GM23338 (cell line): ENCODE measurements at regions not wholly inside any gene's neighbourhood (a gene's known extent, or its start where the extent isn't known, plus 50 kb on each side); places are given as distances from the start of the nearest gene placed in this dataset.

Experiments
- ATAC-seq: fragments of 200-7000 bp; cut with Tn5 transposase; 3 replicates; pipeline ENCODE4 v1.9.1; 2020
- DNase-seq: peaks from one replicate; pipeline ENCODE4 v3.0.0-alpha.2; 2015; ENCODE audit warnings: low spot score
- H2AFZ ChIP-seq: fragments of 200-600 bp; sonication (generic); 2 replicates; pipeline ENCODE4 v1.8.0; 2016; ENCODE audit warnings: antibody characterized with exemption, mild to moderate bottlenecking, moderate library complexity
- H3F3A ChIP-seq: fragments of 200-600 bp; sonication (generic); replicated peaks from 2 replicates; pipeline ENCODE4 v1.8.0; 2017; ENCODE audit warnings: antibody characterized with exemption, mixed run types, low read depth
- H3K27ac ChIP-seq: fragments of 200-600 bp; sonication (generic); 2 replicates; pipeline ENCODE4 v1.6.1; 2016; ENCODE audit warnings: low read depth
- H3K27me3 ChIP-seq: fragments of 200-600 bp; sonication (generic); 2 replicates; pipeline ENCODE4 v1.8.0; 2016; ENCODE audit warnings: mild to moderate bottlenecking, mixed run types, moderate library complexity; ENCODE audit not compliant: insufficient read depth
- H3K36me3 ChIP-seq: fragments of 200-600 bp; sonication (generic); 2 replicates; pipeline ENCODE4 v1.8.0; 2016; ENCODE audit warnings: mild to moderate bottlenecking; ENCODE audit not compliant: insufficient read depth
- H3K4me1 ChIP-seq: fragments of 200-600 bp; sonication (generic); 2 replicates; pipeline ENCODE4 v1.8.0; 2016; ENCODE audit warnings: mild to moderate bottlenecking, moderate library complexity; ENCODE audit not compliant: insufficient read depth
- H3K4me2 ChIP-seq: fragments of 200-600 bp; sonication (generic); 2 replicates; pipeline ENCODE4 v1.7.1; 2017; ENCODE audit warnings: mixed run types
- H3K4me3 ChIP-seq: fragments of 200-600 bp; sonication (generic); 2 replicates; pipeline ENCODE4 v1.6.1; 2016; ENCODE audit warnings: mixed run types
- H3K79me2 ChIP-seq: fragments of 200-600 bp; sonication (generic); replicated peaks from 2 replicates; pipeline ENCODE4 v1.8.0; 2017; ENCODE audit warnings: mild to moderate bottlenecking; ENCODE audit not compliant: insufficient read depth
- H3K9me2 ChIP-seq: fragments of 200-600 bp; sonication (generic); 2 replicates; pipeline ENCODE4 v1.8.0; 2017; ENCODE audit not compliant: insufficient read depth
- H4K20me1 ChIP-seq: fragments of 200-600 bp; sonication (generic); replicated peaks from 2 replicates; pipeline ENCODE4 v1.8.0; 2017; ENCODE audit warnings: mild to moderate bottlenecking; ENCODE audit not compliant: insufficient read depth
- H3K27ac Mint-ChIP-seq: 2 replicates; pipeline ENCODE4 v1.8.0; 2020; ENCODE audit warnings: inconsistent platforms, mild to moderate bottlenecking, moderate library complexity, mixed read lengths
- H3K27me3 Mint-ChIP-seq: 3 replicates; pipeline ENCODE4 v1.8.0; 2022; ENCODE audit warnings: low read depth, mild to moderate bottlenecking, moderate library complexity, mixed read lengths, inconsistent platforms; ENCODE audit not compliant: insufficient read depth, poor library complexity
- H3K36me3 Mint-ChIP-seq: 3 replicates; pipeline ENCODE4 v1.8.0; 2021; ENCODE audit warnings: low read depth, mild to moderate bottlenecking, inconsistent platforms, moderate library complexity, mixed read lengths
- H3K4me1 Mint-ChIP-seq: 3 replicates; pipeline ENCODE4 v1.8.0; 2020; ENCODE audit warnings: mild to moderate bottlenecking, inconsistent platforms, mixed read lengths
- H3K4me3 Mint-ChIP-seq: 3 replicates; pipeline ENCODE4 v1.8.0; 2021; ENCODE audit warnings: moderate library complexity, mild to moderate bottlenecking, inconsistent platforms, mixed read lengths
- H3K9me3 Mint-ChIP-seq: 3 replicates; pipeline ENCODE4 v1.8.0; 2020; ENCODE audit warnings: moderate library complexity, mild to moderate bottlenecking, inconsistent platforms, mixed read lengths
- CREB1 ChIP-seq: fragments of 250-450 bp; sonication (Bioruptor Pico); IDR thresholded peaks from 2 replicates; pipeline ENCODE4 v1.5.0; 2020; ENCODE audit warnings: low read depth, mild to moderate bottlenecking, moderate library complexity
- EZH2 ChIP-seq: fragments of 200-600 bp; sonication (generic); IDR thresholded peaks from one replicate; pipeline ENCODE4 v1.8.0; 2017; ENCODE audit warnings: antibody characterized with exemption, mild to moderate bottlenecking, low read depth; ENCODE audit not compliant: unreplicated experiment
- EZH2phosphoT487 ChIP-seq: fragments of 200-600 bp; sonication (generic); IDR thresholded peaks from one replicate; pipeline ENCODE4 v1.8.1; 2018; ENCODE audit warnings: antibody characterized with exemption; ENCODE audit not compliant: unreplicated experiment
- JUNB ChIP-seq: IDR thresholded peaks from one replicate; pipeline ENCODE4 v1.6.1; 2016; ENCODE audit warnings: antibody characterized with exemption; ENCODE audit not compliant: unreplicated experiment
- NANOG ChIP-seq: IDR thresholded peaks from 2 replicates; pipeline ENCODE4 v1.6.1; 2016; ENCODE audit warnings: antibody characterized with exemption, borderline replicate concordance
- POLR2AphosphoS5 ChIP-seq: IDR thresholded peaks from 2 replicates; pipeline ENCODE4 v1.6.1; 2016; ENCODE audit warnings: antibody characterized with exemption, low read depth
- STAT1 ChIP-seq: IDR thresholded peaks from one replicate; pipeline ENCODE4 v1.6.1; 2016; ENCODE audit warnings: antibody characterized with exemption; ENCODE audit not compliant: unreplicated experiment
- ZNF114 ChIP-seq: fragments of 250-450 bp; sonication (Bioruptor Pico); IDR thresholded peaks from 2 replicates; pipeline ENCODE4 v1.5.0; 2020; ENCODE audit warnings: mild to moderate bottlenecking, moderate library complexity
- ZNF331 ChIP-seq: fragments of 250-450 bp; sonication (Bioruptor Pico); IDR thresholded peaks from 2 replicates; pipeline ENCODE4 v1.5.0; 2020; ENCODE audit warnings: low read depth, mild to moderate bottlenecking, moderate library complexity
- TF ChIP-seq, protein P1 (sequence below): fragments of 250-450 bp; sonication (Bioruptor Pico); IDR thresholded peaks from 2 replicates; pipeline ENCODE4 v1.5.0; 2020; ENCODE audit warnings: mild to moderate bottlenecking, moderate library complexity
- TF ChIP-seq, protein P2 (sequence below): IDR thresholded peaks from 2 replicates; pipeline ENCODE4 v1.6.1; 2016; ENCODE audit warnings: antibody characterized with exemption
- TF ChIP-seq, protein P3 (sequence below): IDR thresholded peaks from one replicate; pipeline ENCODE4 v1.6.1; 2018; ENCODE audit warnings: antibody characterized with exemption; ENCODE audit not compliant: unreplicated experiment
- TF ChIP-seq, protein P4 (sequence below), 2 experiments: fragments of 200-600 bp in 1 of 2; sonication (generic) in 1 of 2; conservative IDR thresholded peaks; 2 replicates each; pipeline versions ENCODE4 v1.5.1 to v1.6.1; 2016 to 2017; ENCODE audit warnings: antibody characterized with exemption in 2 of 2, low read depth in 2 of 2, mild to moderate bottlenecking in 2 of 2, moderate library complexity in 1 of 2

DNA sequence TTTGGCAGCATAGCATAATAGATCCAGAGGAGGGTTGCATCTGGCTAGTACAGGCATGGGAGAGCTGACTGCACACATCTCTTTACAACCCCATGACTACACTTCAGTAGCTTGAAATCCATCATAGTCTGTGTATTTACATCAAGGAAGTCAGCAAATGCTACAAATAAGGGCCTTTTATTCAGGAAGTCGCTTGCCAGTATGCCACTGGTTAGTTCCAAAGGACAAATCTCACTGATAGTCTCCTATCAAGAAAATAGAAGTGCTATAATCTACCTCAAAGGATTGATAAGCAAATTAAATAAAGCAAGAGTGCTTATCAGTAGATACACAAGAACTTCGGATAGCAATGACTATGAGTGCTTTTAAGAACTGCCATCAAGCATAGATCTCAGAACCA is 112.7 kb downstream of the KLF12 start:
- TF ChIP-seq CREB1 (CRISPR knock-in tag) (no peak), EZH2 (no peak), POLR2AphosphoS5 (no peak), EZH2phosphoT487 (no peak), NANOG (no peak), ZNF331 (no peak), STAT1 (no peak), ZNF114 (CRISPR knock-in tag) (no peak), JUNB (no peak)
- TF ChIP-seq, protein P1, sequence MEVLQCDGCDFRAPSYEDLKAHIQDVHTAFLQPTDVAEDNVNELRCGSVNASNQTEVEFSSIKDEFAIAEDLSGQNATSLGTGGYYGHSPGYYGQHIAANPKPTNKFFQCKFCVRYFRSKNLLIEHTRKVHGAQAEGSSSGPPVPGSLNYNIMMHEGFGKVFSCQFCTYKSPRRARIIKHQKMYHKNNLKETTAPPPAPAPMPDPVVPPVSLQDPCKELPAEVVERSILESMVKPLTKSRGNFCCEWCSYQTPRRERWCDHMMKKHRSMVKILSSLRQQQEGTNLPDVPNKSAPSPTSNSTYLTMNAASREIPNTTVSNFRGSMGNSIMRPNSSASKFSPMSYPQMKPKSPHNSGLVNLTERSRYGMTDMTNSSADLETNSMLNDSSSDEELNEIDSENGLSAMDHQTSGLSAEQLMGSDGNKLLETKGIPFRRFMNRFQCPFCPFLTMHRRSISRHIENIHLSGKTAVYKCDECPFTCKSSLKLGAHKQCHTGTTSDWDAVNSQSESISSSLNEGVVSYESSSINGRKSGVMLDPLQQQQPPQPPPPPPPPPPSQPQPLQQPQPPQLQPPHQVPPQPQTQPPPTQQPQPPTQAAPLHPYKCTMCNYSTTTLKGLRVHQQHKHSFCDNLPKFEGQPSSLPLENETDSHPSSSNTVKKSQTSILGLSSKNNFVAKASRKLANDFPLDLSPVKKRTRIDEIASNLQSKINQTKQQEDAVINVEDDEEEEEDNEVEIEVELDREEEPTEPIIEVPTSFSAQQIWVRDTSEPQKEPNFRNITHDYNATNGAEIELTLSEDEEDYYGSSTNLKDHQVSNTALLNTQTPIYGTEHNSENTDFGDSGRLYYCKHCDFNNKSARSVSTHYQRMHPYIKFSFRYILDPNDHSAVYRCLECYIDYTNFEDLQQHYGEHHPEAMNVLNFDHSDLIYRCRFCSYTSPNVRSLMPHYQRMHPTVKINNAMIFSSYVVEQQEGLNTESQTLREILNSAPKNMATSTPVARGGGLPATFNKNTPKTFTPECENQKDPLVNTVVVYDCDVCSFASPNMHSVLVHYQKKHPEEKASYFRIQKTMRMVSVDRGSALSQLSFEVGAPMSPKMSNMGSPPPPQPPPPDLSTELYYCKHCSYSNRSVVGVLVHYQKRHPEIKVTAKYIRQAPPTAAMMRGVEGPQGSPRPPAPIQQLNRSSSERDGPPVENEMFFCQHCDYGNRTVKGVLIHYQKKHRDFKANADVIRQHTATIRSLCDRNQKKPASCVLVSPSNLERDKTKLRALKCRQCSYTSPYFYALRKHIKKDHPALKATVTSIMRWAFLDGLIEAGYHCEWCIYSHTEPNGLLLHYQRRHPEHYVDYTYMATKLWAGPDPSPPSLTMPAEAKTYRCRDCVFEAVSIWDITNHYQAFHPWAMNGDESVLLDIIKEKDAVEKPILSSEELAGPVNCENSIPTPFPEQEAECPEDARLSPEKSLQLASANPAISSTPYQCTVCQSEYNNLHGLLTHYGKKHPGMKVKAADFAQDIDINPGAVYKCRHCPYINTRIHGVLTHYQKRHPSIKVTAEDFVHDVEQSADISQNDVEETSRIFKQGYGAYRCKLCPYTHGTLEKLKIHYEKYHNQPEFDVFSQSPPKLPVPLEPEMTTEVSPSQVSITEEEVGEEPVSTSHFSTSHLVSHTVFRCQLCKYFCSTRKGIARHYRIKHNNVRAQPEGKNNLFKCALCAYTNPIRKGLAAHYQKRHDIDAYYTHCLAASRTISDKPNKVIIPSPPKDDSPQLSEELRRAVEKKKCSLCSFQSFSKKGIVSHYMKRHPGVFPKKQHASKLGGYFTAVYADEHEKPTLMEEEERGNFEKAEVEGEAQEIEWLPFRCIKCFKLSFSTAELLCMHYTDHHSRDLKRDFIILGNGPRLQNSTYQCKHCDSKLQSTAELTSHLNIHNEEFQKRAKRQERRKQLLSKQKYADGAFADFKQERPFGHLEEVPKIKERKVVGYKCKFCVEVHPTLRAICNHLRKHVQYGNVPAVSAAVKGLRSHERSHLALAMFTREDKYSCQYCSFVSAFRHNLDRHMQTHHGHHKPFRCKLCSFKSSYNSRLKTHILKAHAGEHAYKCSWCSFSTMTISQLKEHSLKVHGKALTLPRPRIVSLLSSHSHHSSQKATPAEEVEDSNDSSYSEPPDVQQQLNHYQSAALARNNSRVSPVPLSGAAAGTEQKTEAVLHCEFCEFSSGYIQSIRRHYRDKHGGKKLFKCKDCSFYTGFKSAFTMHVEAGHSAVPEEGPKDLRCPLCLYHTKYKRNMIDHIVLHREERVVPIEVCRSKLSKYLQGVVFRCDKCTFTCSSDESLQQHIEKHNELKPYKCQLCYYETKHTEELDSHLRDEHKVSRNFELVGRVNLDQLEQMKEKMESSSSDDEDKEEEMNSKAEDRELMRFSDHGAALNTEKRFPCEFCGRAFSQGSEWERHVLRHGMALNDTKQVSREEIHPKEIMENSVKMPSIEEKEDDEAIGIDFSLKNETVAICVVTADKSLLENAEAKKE (CRISPR knock-in tag), result no peak
- TF ChIP-seq, protein P2, sequence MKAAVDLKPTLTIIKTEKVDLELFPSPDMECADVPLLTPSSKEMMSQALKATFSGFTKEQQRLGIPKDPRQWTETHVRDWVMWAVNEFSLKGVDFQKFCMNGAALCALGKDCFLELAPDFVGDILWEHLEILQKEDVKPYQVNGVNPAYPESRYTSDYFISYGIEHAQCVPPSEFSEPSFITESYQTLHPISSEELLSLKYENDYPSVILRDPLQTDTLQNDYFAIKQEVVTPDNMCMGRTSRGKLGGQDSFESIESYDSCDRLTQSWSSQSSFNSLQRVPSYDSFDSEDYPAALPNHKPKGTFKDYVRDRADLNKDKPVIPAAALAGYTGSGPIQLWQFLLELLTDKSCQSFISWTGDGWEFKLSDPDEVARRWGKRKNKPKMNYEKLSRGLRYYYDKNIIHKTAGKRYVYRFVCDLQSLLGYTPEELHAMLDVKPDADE, result no peak
- TF ChIP-seq, protein P3, sequence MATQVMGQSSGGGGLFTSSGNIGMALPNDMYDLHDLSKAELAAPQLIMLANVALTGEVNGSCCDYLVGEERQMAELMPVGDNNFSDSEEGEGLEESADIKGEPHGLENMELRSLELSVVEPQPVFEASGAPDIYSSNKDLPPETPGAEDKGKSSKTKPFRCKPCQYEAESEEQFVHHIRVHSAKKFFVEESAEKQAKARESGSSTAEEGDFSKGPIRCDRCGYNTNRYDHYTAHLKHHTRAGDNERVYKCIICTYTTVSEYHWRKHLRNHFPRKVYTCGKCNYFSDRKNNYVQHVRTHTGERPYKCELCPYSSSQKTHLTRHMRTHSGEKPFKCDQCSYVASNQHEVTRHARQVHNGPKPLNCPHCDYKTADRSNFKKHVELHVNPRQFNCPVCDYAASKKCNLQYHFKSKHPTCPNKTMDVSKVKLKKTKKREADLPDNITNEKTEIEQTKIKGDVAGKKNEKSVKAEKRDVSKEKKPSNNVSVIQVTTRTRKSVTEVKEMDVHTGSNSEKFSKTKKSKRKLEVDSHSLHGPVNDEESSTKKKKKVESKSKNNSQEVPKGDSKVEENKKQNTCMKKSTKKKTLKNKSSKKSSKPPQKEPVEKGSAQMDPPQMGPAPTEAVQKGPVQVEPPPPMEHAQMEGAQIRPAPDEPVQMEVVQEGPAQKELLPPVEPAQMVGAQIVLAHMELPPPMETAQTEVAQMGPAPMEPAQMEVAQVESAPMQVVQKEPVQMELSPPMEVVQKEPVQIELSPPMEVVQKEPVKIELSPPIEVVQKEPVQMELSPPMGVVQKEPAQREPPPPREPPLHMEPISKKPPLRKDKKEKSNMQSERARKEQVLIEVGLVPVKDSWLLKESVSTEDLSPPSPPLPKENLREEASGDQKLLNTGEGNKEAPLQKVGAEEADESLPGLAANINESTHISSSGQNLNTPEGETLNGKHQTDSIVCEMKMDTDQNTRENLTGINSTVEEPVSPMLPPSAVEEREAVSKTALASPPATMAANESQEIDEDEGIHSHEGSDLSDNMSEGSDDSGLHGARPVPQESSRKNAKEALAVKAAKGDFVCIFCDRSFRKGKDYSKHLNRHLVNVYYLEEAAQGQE, result no peak
- TF ChIP-seq, protein P4, sequence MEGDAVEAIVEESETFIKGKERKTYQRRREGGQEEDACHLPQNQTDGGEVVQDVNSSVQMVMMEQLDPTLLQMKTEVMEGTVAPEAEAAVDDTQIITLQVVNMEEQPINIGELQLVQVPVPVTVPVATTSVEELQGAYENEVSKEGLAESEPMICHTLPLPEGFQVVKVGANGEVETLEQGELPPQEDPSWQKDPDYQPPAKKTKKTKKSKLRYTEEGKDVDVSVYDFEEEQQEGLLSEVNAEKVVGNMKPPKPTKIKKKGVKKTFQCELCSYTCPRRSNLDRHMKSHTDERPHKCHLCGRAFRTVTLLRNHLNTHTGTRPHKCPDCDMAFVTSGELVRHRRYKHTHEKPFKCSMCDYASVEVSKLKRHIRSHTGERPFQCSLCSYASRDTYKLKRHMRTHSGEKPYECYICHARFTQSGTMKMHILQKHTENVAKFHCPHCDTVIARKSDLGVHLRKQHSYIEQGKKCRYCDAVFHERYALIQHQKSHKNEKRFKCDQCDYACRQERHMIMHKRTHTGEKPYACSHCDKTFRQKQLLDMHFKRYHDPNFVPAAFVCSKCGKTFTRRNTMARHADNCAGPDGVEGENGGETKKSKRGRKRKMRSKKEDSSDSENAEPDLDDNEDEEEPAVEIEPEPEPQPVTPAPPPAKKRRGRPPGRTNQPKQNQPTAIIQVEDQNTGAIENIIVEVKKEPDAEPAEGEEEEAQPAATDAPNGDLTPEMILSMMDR (conservative IDR thresholded peaks at IDR 0.05; ENCODE audit: low read depth in 2 of 2), result no peak

More for the DNA sequence above, 112.7 kb downstream of the KLF12 start:
- no peaks in the 10 kb centered on the region for H3K27me3 ChIP-seq
- no peaks in the 10 kb centered on the region for H3F3A ChIP-seq
- Mint-ChIP-seq H3K9me3 (peaks cover 11% of the 10 kb centered on the region; the same call in 2 of the 3 replicates), H3K4me1 (peaks cover 25% of the 10 kb centered on the region), H3K27me3 (no peaks in the 10 kb centered on the region), H3K36me3 (peaks cover 23% of the 10 kb centered on the region), H3K4me3 (no peak overlapping the region), H3K27ac (no peak overlapping the region)
- H3K79me2 ChIP-seq, result 0 out of 2 replicates have a peak, but pooled peaks cover 5% of the 10 kb centered on the region
- DNase-seq, result no peak
- no peak overlapping the region for H3K27ac ChIP-seq
- no peak overlapping the region for H3K4me3 ChIP-seq
- no peaks in the 10 kb centered on the region for H4K20me1 ChIP-seq
- no peak for ATAC-seq
- H3K9me2 ChIP-seq, result no peaks in the 10 kb centered on the region
- H3K4me2 ChIP-seq, result no peak overlapping the region
- peaks cover 21% of the 10 kb centered on the region for H3K4me1 ChIP-seq
- no peaks in the 10 kb centered on the region for H3K36me3 ChIP-seq
- no peak overlapping the region for H2AFZ ChIP-seq
